K562 (cell line): ENCODE measurements at regions not wholly inside any gene's neighbourhood (a gene's known extent, or its start where the extent isn't known, plus 50 kb on each side); places are given as distances from the start of the nearest gene placed in this dataset.

Experiments used
- BRD9 ChIP-seq: fragments of 450-650 bp; IDR thresholded peaks from 2 replicates; pipeline ENCODE4 v1.6.1; 2018; ENCODE audit warnings: low read depth; ENCODE audit not compliant: partially characterized antibody
- CCNT2 ChIP-seq: IDR thresholded peaks from 2 replicates; pipeline ENCODE4 v1.6.1; 2011; ENCODE audit warnings: borderline replicate concordance, low read depth, mild to moderate bottlenecking, moderate library complexity, mixed read lengths, low read length; ENCODE audit not compliant: insufficient read length; ENCODE audit errors: extremely low read depth
- HMG20B ChIP-seq: fragments of 250-450 bp; sonication (Bioruptor Pico); IDR thresholded peaks from 2 replicates; pipeline ENCODE4 v1.5.0; 2021; ENCODE audit warnings: mild to moderate bottlenecking
- KAT7 ChIP-seq: sonication (generic); formaldehyde crosslinking; IDR thresholded peaks from 2 replicates; pipeline ENCODE4 v1.8.0; 2022; ENCODE audit warnings: missing genetic modification reagents, mild to moderate bottlenecking, borderline replicate concordance
- KAT8 ChIP-seq: fragments of 450-650 bp; IDR thresholded peaks from 2 replicates; pipeline ENCODE4 v1.6.1; 2016; ENCODE audit warnings: low read depth, mild to moderate bottlenecking
- MED1 ChIP-seq: sonication (generic); formaldehyde crosslinking; IDR thresholded peaks from 2 replicates; pipeline ENCODE4 v1.8.1; 2023; ENCODE audit warnings: missing genetic modification reagents, borderline replicate concordance
- TAF7 ChIP-seq: fragments of 450-650 bp; IDR thresholded peaks from 2 replicates; pipeline ENCODE4 v1.6.1; 2016; ENCODE audit warnings: missing genetic modification characterization, missing compliant biosample characterization
- TF ChIP-seq, protein P1 (sequence below): sonication (generic); formaldehyde crosslinking; IDR thresholded peaks from 2 replicates; pipeline ENCODE4 v1.8.0; 2022; ENCODE audit warnings: missing genetic modification reagents, mild to moderate bottlenecking, borderline replicate concordance
- TF ChIP-seq, protein P2 (sequence below): fragments of 250-450 bp; sonication (Bioruptor Pico); IDR thresholded peaks from 2 replicates; pipeline ENCODE4 v1.5.0; 2021; ENCODE audit warnings: mild to moderate bottlenecking, moderate library complexity
- TF ChIP-seq, protein P3 (sequence below), 3 experiments: IDR thresholded peaks in 2 of 3; conservative IDR thresholded peaks in 1 of 3; 2 replicates each; pipeline ENCODE4 v1.5.1; 2011 to 2012; ENCODE audit warnings: low read length in 3 of 3, mild to moderate bottlenecking in 3 of 3, control low read depth in 2 of 3, improper control_type of control experiment in 1 of 3, inconsistent platforms in 1 of 3, low read depth in 1 of 3, mixed read lengths in 1 of 3, moderate library complexity in 1 of 3; ENCODE audit not compliant: insufficient read depth in 2 of 3
- TF ChIP-seq, protein P4 (sequence below): conservative IDR thresholded peaks from 2 replicates; pipeline ENCODE4 v1.6.1; 2011; ENCODE audit warnings: low read depth, mild to moderate bottlenecking, low read length; ENCODE audit not compliant: control insufficient read depth

DNA sequence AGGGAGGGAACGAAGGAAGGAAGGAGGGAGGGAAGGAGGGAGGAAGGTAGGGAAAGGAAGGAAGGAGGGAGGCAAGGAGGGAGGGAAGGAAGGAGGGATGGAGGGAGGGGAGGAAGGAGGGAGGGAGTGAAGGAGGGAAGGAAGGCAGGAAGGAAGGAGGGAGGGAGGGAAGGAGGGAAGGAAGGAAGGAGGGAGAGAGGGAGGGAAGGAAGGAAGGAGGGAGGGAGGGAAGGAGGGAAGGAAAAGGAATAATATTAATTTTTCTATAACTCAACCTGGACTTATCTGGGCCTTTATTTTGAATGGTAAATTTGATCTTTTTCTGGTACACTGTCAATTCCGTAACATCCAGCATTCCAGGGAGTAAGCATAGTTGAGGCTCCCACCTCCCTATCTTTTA is 244.2 kb downstream of the SPRY1 start:
- TF ChIP-seq TAF7 = no peak
- TF ChIP-seq HMG20B (CRISPR knock-in tag) = no peak
- no peak for TF ChIP-seq KAT8
- TF ChIP-seq, protein P1, sequence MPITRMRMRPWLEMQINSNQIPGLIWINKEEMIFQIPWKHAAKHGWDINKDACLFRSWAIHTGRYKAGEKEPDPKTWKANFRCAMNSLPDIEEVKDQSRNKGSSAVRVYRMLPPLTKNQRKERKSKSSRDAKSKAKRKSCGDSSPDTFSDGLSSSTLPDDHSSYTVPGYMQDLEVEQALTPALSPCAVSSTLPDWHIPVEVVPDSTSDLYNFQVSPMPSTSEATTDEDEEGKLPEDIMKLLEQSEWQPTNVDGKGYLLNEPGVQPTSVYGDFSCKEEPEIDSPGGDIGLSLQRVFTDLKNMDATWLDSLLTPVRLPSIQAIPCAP = no peak
- no peak for TF ChIP-seq MED1
- TF ChIP-seq KAT7 (CRISPR knock-in tag) = no peak
- TF ChIP-seq, protein P2, sequence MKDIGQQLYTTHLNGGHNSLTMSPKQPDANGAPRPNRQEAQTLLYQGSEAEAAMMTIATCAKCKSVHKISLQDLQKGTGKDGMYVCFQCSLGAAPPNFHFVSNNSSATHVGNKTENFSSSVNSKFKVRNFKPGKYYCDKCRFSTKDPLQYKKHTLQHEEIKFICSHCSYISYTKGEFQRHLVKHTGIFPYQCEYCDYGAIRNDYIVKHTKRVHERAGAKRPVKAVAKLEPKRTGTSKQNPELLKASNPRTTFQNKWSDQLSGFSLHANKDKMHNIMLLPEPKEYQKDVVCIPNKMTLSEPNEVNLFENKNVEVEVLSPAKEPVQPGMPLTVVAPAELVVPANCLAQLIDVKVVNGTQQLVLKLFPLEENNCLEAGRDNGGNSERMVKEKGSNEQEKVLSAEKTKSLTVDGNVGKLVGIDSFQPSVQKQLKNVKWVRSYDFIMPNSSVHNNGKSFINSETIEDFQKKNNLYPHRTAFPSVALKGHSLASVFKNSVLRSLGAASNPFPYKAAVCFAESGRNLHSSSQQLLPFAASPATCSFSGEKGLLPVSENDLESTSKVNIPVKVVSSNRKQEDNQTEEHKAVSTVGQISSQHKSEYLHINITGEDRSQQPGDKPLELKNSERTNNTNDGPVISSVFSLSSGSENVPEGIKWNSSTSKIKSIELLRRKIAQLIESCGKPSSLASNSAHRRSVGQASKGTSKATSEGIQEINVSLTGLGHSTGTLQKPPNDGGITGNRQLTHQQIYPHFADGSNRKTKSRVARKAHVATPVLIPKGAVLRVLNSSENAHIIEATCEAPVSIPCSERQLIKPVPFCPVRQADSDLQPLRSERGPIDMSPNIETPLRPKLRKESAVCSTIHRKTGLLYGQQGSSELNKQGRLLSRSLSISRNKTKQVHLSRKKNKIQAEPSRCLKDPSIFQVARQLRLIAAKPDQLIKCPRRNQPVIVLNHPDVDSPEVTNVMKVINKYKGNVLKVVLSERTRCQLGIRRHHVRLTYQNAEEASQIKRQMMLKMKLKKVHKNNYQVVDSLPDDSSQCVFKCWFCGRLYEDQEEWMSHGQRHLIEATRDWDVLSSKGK (CRISPR knock-in tag) = no peak
- no peak for TF ChIP-seq BRD9
- no peak for TF ChIP-seq CCNT2
- TF ChIP-seq, protein P3, sequence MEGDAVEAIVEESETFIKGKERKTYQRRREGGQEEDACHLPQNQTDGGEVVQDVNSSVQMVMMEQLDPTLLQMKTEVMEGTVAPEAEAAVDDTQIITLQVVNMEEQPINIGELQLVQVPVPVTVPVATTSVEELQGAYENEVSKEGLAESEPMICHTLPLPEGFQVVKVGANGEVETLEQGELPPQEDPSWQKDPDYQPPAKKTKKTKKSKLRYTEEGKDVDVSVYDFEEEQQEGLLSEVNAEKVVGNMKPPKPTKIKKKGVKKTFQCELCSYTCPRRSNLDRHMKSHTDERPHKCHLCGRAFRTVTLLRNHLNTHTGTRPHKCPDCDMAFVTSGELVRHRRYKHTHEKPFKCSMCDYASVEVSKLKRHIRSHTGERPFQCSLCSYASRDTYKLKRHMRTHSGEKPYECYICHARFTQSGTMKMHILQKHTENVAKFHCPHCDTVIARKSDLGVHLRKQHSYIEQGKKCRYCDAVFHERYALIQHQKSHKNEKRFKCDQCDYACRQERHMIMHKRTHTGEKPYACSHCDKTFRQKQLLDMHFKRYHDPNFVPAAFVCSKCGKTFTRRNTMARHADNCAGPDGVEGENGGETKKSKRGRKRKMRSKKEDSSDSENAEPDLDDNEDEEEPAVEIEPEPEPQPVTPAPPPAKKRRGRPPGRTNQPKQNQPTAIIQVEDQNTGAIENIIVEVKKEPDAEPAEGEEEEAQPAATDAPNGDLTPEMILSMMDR (IDR thresholded peaks at IDR 0.05 in 2 of 3, conservative IDR thresholded peaks at IDR 0.05 in 1 of 3; ENCODE audit: insufficient read depth in 2 of 3, low read depth in 1 of 3, low read length in 3 of 3) = no peak
- TF ChIP-seq, protein P4, sequence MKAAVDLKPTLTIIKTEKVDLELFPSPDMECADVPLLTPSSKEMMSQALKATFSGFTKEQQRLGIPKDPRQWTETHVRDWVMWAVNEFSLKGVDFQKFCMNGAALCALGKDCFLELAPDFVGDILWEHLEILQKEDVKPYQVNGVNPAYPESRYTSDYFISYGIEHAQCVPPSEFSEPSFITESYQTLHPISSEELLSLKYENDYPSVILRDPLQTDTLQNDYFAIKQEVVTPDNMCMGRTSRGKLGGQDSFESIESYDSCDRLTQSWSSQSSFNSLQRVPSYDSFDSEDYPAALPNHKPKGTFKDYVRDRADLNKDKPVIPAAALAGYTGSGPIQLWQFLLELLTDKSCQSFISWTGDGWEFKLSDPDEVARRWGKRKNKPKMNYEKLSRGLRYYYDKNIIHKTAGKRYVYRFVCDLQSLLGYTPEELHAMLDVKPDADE = no peak
